ENCODE measurements at regions not wholly inside any gene's neighbourhood (a gene's known extent, or its start where the extent isn't known, plus 50 kb on each side); places are given as distances from the start of the nearest gene placed in this dataset.

- no peaks in the 10 kb centered on the region for H3K4me1 ChIP-seq (ENCODE audit: insufficient read depth, low read length)
- no peaks in the 10 kb centered on the region for H3K9me3 ChIP-seq (ENCODE audit: insufficient read depth, low read depth, low read length)
- H3K4me3 ChIP-seq (ENCODE audit: low read length): no peak overlapping the region
- H3K9ac ChIP-seq (ENCODE audit: low read depth, low read length): no peak overlapping the region
- no peak overlapping the region for H3K27ac ChIP-seq (ENCODE audit: low read depth, low read length)
- H3K36me3 ChIP-seq (ENCODE audit: insufficient read depth, low read length): no peaks in the 10 kb centered on the region
- no CpG with 5 or more reads among the region's 1 CpG for WGBS
- H3K27me3 ChIP-seq (ENCODE audit: insufficient read depth, low read length): no peaks in the 10 kb centered on the region
Measured at GRCh38 chr6:140684776-140685550, 1310.5 kb upstream of the CITED2 start.

DNA sequence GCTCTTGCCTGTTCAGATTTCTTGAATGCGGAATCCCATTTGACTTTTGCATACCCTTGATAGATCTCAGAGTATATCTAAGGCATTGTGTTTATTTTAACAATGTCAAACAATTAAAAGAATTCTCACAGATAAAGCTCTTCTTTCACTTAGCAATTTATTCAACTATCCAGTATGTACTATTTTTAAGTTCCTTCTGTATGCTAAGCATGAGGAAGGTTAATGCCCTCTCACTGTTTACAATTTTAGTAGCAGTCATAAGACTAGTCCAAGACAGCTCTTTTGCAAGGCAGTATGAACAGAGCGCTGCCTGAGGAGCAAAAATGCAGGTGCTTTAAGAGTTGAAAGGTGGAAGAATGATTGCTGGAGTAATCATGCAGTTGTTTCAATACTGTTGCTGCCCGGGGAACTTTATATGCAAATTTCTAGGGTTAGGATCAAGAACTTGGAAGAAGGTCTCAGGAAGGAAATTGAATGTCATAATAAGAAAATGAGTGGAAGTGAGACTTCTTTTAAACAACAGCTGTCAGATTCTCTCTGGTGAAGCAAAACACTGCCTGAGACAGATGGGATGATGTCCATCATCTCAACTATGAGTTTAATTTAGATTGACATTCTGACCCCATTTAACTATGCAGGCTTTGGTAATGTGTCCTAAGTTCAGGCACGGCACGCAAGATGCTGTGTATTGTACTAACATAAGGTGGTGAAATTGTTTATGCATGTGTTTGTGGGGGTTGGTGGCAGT lies 1303.5 kb upstream of the CITED2 start:
- 79% methylated on average over 5 of the region's 5 CpGs for WGBS
- Histone ChIP-seq H3K9ac (ENCODE audit: low read depth, low read length) (no peak overlapping the region), H3K27ac (ENCODE audit: low read depth, low read length) (no peak overlapping the region), H3K4me1 (ENCODE audit: insufficient read depth, low read length) (no peaks in the 10 kb centered on the region), H3K27me3 (ENCODE audit: insufficient read depth, low read length) (no peaks in the 10 kb centered on the region), H3K4me3 (ENCODE audit: low read length) (no peak overlapping the region), H3K36me3 (ENCODE audit: insufficient read depth, low read length) (no peaks in the 10 kb centered on the region), H3K9me3 (ENCODE audit: insufficient read depth, low read depth, low read length) (no peaks in the 10 kb centered on the region)

- Histone ChIP-seq H3K4me3 (ENCODE audit: low read length) (no peak overlapping the region), H3K27ac (ENCODE audit: low read depth, low read length) (no peak overlapping the region), H3K9me3 (ENCODE audit: insufficient read depth, low read depth, low read length) (no peaks in the 10 kb centered on the region), H3K36me3 (ENCODE audit: insufficient read depth, low read length) (no peaks in the 10 kb centered on the region), H3K4me1 (ENCODE audit: insufficient read depth, low read length) (no peaks in the 10 kb centered on the region), H3K9ac (ENCODE audit: low read depth, low read length) (no peak overlapping the region), H3K27me3 (ENCODE audit: insufficient read depth, low read length) (no peaks in the 10 kb centered on the region)
- 91% methylated on average over 2 of the region's 2 CpGs for WGBS
Measured at GRCh38 chr6:140671926-140672325, 1297.5 kb upstream of the CITED2 start.

- Histone ChIP-seq H3K27me3 (ENCODE audit: insufficient read depth, low read length) (no peaks in the 10 kb centered on the region), H3K36me3 (ENCODE audit: insufficient read depth, low read length) (no peaks in the 10 kb centered on the region), H3K27ac (ENCODE audit: low read depth, low read length) (no peak overlapping the region), H3K9ac (ENCODE audit: low read depth, low read length) (no peak overlapping the region), H3K4me1 (ENCODE audit: insufficient read depth, low read length) (no peaks in the 10 kb centered on the region), H3K9me3 (ENCODE audit: insufficient read depth, low read depth, low read length) (no peaks in the 10 kb centered on the region), H3K4me3 (ENCODE audit: low read length) (no peak overlapping the region)
- WGBS: 92% methylated on average over 1 of the region's 1 CpG
Measured at GRCh38 chr6:140670021-140670420, 1295.6 kb upstream of the CITED2 start.

GRCh38 chr6:140669321-140669720 lies 1294.9 kb upstream of the CITED2 start:
- 94% methylated on average over 3 of the region's 3 CpGs for WGBS
- Histone ChIP-seq H3K36me3 (ENCODE audit: insufficient read depth, low read length) (no peaks in the 10 kb centered on the region), H3K4me1 (ENCODE audit: insufficient read depth, low read length) (no peaks in the 10 kb centered on the region), H3K27me3 (ENCODE audit: insufficient read depth, low read length) (no peaks in the 10 kb centered on the region), H3K27ac (ENCODE audit: low read depth, low read length) (no peak overlapping the region), H3K9me3 (ENCODE audit: insufficient read depth, low read depth, low read length) (no peaks in the 10 kb centered on the region), H3K4me3 (ENCODE audit: low read length) (no peak overlapping the region), H3K9ac (ENCODE audit: low read depth, low read length) (no peak overlapping the region)

GRCh38 chr6:140663772-140664171 lies 1289.3 kb upstream of the CITED2 start:
- 100% methylated on average over 2 of the region's 2 CpGs for WGBS

GRCh38 chr6:140663094-140663493 lies 1288.6 kb upstream of the CITED2 start:
- no peaks in the 10 kb centered on the region for H3K36me3 ChIP-seq (ENCODE audit: insufficient read depth, low read length)
- H3K9ac ChIP-seq (ENCODE audit: low read depth, low read length): no peak overlapping the region
- H3K4me3 ChIP-seq (ENCODE audit: low read length): no peak overlapping the region
- WGBS: 95% methylated on average over 2 of the region's 2 CpGs
- H3K27me3 ChIP-seq (ENCODE audit: insufficient read depth, low read length): no peaks in the 10 kb centered on the region
- H3K9me3 ChIP-seq (ENCODE audit: insufficient read depth, low read depth, low read length): no peaks in the 10 kb centered on the region
- H3K27ac ChIP-seq (ENCODE audit: low read depth, low read length): no peak overlapping the region
- H3K4me1 ChIP-seq (ENCODE audit: insufficient read depth, low read length): no peaks in the 10 kb centered on the region

More at GRCh38 chr6:140663772-140664171, 1289.3 kb upstream of the CITED2 start:
- no peak overlapping the region for H3K27ac ChIP-seq (ENCODE audit: low read depth, low read length)
- no peaks in the 10 kb centered on the region for H3K36me3 ChIP-seq (ENCODE audit: insufficient read depth, low read length)
- no peaks in the 10 kb centered on the region for H3K27me3 ChIP-seq (ENCODE audit: insufficient read depth, low read length)
- no peaks in the 10 kb centered on the region for H3K4me1 ChIP-seq (ENCODE audit: insufficient read depth, low read length)
- no peak overlapping the region for H3K4me3 ChIP-seq (ENCODE audit: low read length)
- no peak overlapping the region for H3K9ac ChIP-seq (ENCODE audit: low read depth, low read length)
- no peaks in the 10 kb centered on the region for H3K9me3 ChIP-seq (ENCODE audit: insufficient read depth, low read depth, low read length)

DNA sequence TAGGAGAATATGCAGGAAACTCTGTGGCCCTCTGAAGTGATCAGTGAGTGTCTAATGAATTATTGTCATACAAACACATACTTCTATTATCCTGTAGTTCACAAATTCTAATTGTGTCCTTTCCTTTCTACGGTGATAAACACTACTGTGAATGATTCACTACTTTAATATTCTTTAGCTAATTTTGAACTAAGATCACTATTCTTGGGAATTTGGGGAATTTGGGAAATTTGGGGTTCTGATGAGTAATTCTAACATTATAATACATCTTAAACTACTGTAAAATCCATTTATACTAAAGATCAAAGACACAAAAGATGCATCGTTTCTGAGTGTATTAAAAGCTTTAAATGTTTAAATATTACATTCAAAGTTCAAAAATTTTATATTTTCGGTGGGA lies 1287.2 kb upstream of the CITED2 start:
- Histone ChIP-seq H3K9ac (ENCODE audit: low read depth, low read length) (no peak overlapping the region), H3K27ac (ENCODE audit: low read depth, low read length) (no peak overlapping the region), H3K4me1 (ENCODE audit: insufficient read depth, low read length) (no peaks in the 10 kb centered on the region), H3K4me3 (ENCODE audit: low read length) (no peak overlapping the region), H3K27me3 (ENCODE audit: insufficient read depth, low read length) (no peaks in the 10 kb centered on the region), H3K9me3 (ENCODE audit: insufficient read depth, low read depth, low read length) (no peaks in the 10 kb centered on the region), H3K36me3 (ENCODE audit: insufficient read depth, low read length) (no peaks in the 10 kb centered on the region)
- 100% methylated on average over 1 of the region's 3 CpGs for WGBS

GRCh38 chr6:140660295-140660694 lies 1285.8 kb upstream of the CITED2 start:
- H3K4me3 ChIP-seq (ENCODE audit: low read length): no peak overlapping the region
- no peak overlapping the region for H3K27ac ChIP-seq (ENCODE audit: low read depth, low read length)
- H3K36me3 ChIP-seq (ENCODE audit: insufficient read depth, low read length): no peaks in the 10 kb centered on the region
- no peaks in the 10 kb centered on the region for H3K9me3 ChIP-seq (ENCODE audit: insufficient read depth, low read depth, low read length)
- no peaks in the 10 kb centered on the region for H3K27me3 ChIP-seq (ENCODE audit: insufficient read depth, low read length)
- WGBS: 86% methylated on average over 2 of the region's 2 CpGs
- no peak overlapping the region for H3K9ac ChIP-seq (ENCODE audit: low read depth, low read length)
- no peaks in the 10 kb centered on the region for H3K4me1 ChIP-seq (ENCODE audit: insufficient read depth, low read length)

DNA sequence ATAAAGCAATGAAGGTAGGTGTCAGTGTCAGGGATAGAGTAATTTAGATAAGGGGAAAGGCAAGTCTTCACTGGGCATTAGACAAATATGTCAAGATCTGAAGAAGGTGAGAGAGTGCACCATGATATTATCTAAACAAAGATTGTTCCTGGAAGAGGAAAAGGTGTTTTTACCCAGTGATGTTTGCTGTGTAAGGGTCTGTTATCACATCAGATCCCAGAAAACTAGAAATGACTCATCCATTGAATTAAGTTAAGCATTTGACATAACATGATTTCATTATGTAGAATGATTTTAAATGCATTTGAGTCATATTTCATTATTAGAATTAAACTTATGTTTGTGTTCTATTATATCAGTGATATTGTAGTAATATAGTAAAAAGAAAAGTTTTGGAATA lies 1279.5 kb upstream of the CITED2 start:
- no peaks in the 10 kb centered on the region for H3K36me3 ChIP-seq (ENCODE audit: insufficient read depth, low read length)
- H3K27me3 ChIP-seq (ENCODE audit: insufficient read depth, low read length): no peaks in the 10 kb centered on the region
- H3K27ac ChIP-seq (ENCODE audit: low read depth, low read length): no peak overlapping the region
- no peak overlapping the region for H3K9ac ChIP-seq (ENCODE audit: low read depth, low read length)
- no peaks in the 10 kb centered on the region for H3K4me1 ChIP-seq (ENCODE audit: insufficient read depth, low read length)
- H3K4me3 ChIP-seq (ENCODE audit: low read length): no peak overlapping the region
- H3K9me3 ChIP-seq (ENCODE audit: insufficient read depth, low read depth, low read length): no peaks in the 10 kb centered on the region

DNA sequence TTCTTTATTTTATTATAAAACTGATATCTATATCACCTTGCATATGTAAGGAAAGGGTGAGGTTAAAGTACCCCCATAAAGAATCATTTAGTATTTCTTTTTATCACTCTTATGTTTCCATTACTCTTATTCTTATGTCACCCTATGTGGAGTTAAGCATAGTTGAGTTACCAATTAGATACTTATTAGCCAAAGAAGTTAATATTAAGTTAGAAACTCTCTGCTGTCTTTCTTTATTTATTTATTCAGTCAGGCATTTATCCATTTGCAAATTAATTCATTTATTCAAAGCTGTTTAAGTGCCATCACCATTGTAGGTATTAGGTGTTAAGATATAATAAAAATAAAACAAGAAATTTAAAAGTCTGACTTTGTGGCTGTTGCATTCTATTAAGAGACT lies 1279.1 kb upstream of the CITED2 start:
- Histone ChIP-seq H3K4me1 (ENCODE audit: insufficient read depth, low read length) (no peaks in the 10 kb centered on the region), H3K9me3 (ENCODE audit: insufficient read depth, low read depth, low read length) (no peaks in the 10 kb centered on the region), H3K4me3 (ENCODE audit: low read length) (no peak overlapping the region), H3K9ac (ENCODE audit: low read depth, low read length) (no peak overlapping the region), H3K36me3 (ENCODE audit: insufficient read depth, low read length) (no peaks in the 10 kb centered on the region), H3K27me3 (ENCODE audit: insufficient read depth, low read length) (no peaks in the 10 kb centered on the region), H3K27ac (ENCODE audit: low read depth, low read length) (no peak overlapping the region)
